ENCODE measurements at regions not wholly inside any gene's neighbourhood (a gene's known extent, or its start where the extent isn't known, plus 50 kb on each side); places are given as distances from the start of the nearest gene placed in this dataset.

DNA sequence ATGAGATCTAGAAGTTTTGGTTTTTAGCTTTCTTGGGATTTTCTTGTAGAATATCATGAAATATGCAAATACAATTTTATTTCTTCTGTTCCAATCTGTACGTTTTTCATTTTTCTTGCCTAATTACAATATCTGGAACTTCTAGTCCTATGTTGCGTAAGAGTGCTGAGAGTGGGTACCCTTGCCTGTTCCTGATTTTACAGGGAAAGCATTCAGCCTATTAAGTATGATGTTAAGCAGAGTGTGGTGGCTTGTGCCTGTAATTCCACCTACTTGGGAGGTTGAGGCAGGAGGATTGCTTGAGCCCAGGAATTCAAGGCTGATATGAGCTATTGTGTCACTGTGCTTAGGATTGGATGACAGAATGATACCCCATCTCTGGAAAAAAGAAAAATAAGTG is 210.2 kb upstream of the ITGA1 start:
- no peak for DNase-seq
- Histone ChIP-seq H3K4me3 (ENCODE audit: insufficient read depth, low read depth, low read length) (no peak overlapping the region), H3K36me3 (replicated peaks; ENCODE audit: control insufficient read depth, insufficient read depth, low read length) (no peaks in the 10 kb centered on the region), H3K27me3 (ENCODE audit: control insufficient read depth, insufficient read depth, low read length) (no peaks in the 10 kb centered on the region)

DNA sequence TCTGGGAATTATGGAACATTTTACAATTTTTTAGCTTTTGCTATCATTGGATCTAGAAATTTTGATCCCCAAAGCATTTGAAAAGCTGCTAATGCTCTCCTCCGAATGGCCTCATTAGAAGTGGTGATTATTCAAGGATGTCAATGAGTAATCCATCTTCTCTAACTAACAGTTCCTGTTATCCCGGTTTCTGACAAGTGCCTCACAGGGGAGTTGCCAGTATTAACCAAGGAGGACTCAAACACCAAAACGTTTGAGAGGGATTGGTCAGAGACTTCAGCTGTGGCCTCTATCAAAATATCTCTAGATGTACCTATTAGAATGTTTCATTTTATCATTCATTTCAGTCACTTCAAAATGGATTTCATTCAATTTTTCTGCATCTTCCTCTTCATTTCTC is 208.3 kb upstream of the ITGA1 start:
- Histone ChIP-seq H3K4me3 (ENCODE audit: insufficient read depth, low read depth, low read length) (no peak overlapping the region), H3K27me3 (ENCODE audit: control insufficient read depth, insufficient read depth, low read length) (no peaks in the 10 kb centered on the region), H3K36me3 (replicated peaks; ENCODE audit: control insufficient read depth, insufficient read depth, low read length) (no peaks in the 10 kb centered on the region)
- DNase-seq: no peak

DNA sequence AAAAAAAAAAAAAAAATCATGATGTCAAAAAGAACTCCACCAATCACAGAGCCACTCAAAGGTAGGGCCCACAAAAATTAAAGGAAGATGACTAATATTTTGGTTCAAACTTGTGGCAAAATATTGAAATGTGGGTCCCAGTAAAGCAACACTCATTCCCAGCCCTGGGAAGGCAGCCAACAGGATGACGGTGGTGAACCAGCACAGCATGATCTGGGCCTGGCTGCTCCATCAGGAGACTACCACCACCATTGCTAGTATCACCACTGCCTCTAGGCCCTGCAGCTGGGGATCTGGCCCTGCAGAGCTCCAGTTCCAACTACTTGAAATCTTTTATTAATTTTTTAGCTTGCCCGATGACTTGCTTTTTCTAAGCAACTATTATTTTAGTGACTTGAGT is 206.8 kb upstream of the ITGA1 start:
- Histone ChIP-seq H3K4me3 (ENCODE audit: insufficient read depth, low read depth, low read length) (no peak overlapping the region), H3K27me3 (ENCODE audit: control insufficient read depth, insufficient read depth, low read length) (no peaks in the 10 kb centered on the region), H3K36me3 (replicated peaks; ENCODE audit: control insufficient read depth, insufficient read depth, low read length) (no peaks in the 10 kb centered on the region)
- DNase-seq: no peak

DNA sequence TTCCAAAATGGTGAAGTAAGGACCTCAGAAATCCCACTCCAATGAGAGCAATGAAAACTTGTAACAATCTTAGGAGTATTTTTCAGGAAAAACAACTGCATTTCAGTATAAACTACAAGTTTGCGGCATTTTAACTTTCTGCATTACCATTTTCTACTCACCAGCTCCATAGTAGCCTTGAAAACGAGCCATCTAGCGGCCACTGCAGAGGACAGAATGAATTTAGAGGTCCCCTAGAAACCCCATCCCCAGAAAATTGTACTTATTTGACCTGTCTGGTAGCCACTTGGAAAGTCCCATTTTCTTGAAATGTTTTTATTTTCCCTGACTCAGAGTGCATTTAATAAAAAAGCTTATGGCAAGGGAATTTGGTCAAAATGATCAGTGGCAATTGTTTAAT is 205.4 kb upstream of the ITGA1 start:
- Histone ChIP-seq H3K4me3 (ENCODE audit: insufficient read depth, low read depth, low read length) (no peak overlapping the region), H3K36me3 (replicated peaks; ENCODE audit: control insufficient read depth, insufficient read depth, low read length) (no peaks in the 10 kb centered on the region), H3K27me3 (ENCODE audit: control insufficient read depth, insufficient read depth, low read length) (no peaks in the 10 kb centered on the region)
- DNase-seq: peak; percentile 0

DNA sequence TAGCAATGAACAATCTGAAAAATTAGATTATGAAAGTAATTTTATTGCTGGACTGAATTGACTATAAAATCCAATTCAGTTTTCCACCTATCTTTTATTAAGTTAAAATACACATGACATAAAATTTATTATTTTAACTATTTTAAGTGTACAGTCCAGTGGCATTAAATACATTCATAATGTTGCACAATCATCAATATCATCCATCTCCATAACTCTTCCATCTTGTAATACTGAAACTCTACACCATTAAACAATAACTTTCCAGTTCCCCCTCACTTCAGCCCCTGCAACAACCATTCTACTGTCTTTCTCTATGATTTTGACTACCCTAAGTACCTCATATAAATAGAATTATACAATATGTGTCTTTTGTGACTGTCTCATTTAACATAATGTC is 200.6 kb upstream of the ITGA1 start:
- H3K36me3 ChIP-seq (replicated peaks; ENCODE audit: control insufficient read depth, insufficient read depth, low read length): no peaks in the 10 kb centered on the region
- no peak for DNase-seq
- no peaks in the 10 kb centered on the region for H3K27me3 ChIP-seq (ENCODE audit: control insufficient read depth, insufficient read depth, low read length)
- H3K4me3 ChIP-seq (ENCODE audit: insufficient read depth, low read depth, low read length): no peak overlapping the region

DNA sequence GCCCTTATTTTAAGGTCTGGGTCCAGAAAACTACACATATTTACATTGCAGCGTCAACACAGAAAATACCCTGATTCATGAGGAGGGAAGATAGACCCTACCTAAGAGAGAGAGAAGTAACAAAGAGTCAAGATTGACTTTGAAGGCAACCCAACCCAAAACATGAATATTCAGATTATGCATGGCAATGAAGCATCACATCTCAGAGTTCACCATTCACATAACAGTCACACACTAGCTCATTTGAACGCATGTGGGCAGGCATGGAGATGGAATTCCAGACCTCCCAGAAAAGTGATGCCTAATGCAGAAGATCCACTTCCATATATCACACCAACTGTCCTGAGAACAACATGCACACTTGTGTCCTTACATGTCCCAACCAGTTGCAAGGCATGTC is 190.1 kb upstream of the ITGA1 start:
- Histone ChIP-seq H3K4me3 (ENCODE audit: insufficient read depth, low read depth, low read length) (no peak overlapping the region), H3K36me3 (replicated peaks; ENCODE audit: control insufficient read depth, insufficient read depth, low read length) (no peaks in the 10 kb centered on the region), H3K27me3 (ENCODE audit: control insufficient read depth, insufficient read depth, low read length) (no peaks in the 10 kb centered on the region)
- DNase-seq: no peak

DNA sequence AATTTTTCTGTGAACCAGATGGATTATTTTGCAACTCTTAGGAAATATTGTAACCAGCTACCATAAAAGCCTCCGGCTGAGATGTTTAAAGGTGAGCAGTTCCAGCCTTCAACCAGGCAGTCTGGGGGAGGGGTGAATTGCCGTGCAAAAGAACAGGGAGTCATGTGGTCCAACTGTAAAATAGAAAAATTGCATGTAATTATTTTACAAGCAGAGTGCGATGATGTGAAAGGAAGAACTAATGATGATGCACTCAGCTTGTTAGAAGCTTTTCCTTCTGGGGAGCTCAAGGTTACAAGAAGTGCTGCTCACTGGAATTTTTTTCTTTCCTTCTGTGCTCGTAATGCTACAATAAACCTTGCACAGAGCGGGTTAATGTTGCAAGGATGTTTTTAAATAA is 188.7 kb upstream of the ITGA1 start:
- no peak for DNase-seq
- no peak overlapping the region for H3K4me3 ChIP-seq (ENCODE audit: insufficient read depth, low read depth, low read length)
- no peaks in the 10 kb centered on the region for H3K36me3 ChIP-seq (replicated peaks; ENCODE audit: control insufficient read depth, insufficient read depth, low read length)

DNA sequence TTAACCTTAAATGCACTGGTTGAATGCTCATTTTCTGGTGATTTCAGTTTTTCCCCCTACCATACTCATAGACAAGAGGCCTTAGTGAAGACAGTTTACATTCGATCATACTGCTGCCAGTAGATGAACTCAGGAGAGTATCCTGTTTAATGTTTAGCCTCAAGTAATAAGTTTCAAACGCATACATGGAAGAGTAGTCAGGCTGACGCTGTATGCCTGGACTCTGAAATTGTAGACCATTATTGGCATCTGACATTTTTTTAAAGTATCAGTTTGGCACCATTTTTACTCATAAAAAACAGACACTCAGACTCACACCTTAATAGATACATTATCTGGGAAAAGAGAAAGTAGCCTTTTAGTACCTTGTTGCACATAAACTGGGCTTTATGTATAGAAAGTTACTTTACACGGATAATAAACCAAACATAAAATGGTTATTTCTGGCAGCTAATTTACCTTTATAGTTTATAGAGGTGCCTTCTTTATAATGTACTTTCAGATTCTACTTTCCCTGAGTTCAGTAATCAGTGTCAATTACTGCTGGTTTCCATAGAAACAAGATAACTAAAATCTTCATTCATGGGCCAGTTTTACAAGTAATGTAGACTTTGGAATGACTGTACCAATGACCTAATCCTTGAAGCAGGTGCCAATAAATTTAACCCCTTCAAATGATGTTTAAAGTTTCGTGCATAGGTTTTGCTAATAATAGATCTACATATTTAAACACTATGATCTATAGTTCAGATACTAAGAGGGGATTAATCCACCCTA is 183.8 kb upstream of the ITGA1 start:
- Histone ChIP-seq H3K27me3 (ENCODE audit: control insufficient read depth, insufficient read depth, low read length) (no peaks in the 10 kb centered on the region), H3K4me3 (ENCODE audit: insufficient read depth, low read depth, low read length) (no peak overlapping the region), H3K36me3 (replicated peaks; ENCODE audit: control insufficient read depth, insufficient read depth, low read length) (no peaks in the 10 kb centered on the region)
- no peak for DNase-seq

More for the DNA sequence above, 188.7 kb upstream of the ITGA1 start:
- H3K27me3 ChIP-seq (ENCODE audit: control insufficient read depth, insufficient read depth, low read length): no peaks in the 10 kb centered on the region

DNA sequence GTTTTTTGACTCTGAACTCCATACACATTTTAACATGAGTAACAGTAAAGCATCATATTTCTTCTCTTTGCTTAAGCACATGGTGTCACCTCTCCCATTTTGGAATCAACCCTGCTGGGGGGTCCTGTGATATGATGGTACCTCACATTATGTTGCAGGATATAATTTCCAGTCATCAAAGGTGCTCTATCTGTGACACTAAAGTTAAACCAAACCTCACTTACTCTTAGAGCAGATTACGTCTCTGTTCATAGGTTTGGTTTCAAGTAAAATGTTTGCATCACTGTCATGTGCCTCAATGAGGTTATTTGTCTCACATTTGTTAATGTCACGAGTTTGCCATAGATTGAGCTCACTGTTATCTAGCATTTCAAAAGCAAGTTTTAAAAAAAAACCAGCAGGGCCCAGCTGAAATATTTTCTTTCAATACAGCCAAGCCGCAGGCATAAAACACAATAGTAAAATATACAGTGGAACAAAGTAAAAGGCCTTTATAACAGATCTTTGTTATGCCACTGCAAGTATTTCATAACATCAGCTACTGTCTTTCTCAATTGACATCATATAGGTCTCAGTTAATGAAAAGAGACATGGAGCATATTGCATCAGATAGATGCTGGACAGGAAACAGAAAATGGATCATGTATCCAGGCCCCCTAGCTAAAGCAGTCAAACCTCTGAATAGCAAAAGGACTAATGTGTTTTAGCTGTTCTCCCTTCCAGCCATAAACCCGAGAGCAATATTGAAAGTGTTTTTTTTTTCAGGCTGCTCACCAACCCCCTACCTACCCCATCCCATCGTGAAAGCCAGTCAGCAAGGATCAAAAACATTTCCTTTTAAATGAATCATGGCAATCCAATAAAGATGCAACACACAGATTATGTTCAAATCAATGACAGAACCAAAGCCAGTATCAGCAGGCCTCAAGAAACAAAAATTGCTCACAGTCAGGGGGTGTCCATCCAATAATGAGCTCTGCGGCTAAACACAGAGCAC is 182.1 kb upstream of the ITGA1 start:
- Histone ChIP-seq H3K36me3 (replicated peaks; ENCODE audit: control insufficient read depth, insufficient read depth, low read length) (no peaks in the 10 kb centered on the region), H3K27me3 (ENCODE audit: control insufficient read depth, insufficient read depth, low read length) (no peaks in the 10 kb centered on the region), H3K4me3 (ENCODE audit: insufficient read depth, low read depth, low read length) (no peak overlapping the region)
- no peak for DNase-seq

DNA sequence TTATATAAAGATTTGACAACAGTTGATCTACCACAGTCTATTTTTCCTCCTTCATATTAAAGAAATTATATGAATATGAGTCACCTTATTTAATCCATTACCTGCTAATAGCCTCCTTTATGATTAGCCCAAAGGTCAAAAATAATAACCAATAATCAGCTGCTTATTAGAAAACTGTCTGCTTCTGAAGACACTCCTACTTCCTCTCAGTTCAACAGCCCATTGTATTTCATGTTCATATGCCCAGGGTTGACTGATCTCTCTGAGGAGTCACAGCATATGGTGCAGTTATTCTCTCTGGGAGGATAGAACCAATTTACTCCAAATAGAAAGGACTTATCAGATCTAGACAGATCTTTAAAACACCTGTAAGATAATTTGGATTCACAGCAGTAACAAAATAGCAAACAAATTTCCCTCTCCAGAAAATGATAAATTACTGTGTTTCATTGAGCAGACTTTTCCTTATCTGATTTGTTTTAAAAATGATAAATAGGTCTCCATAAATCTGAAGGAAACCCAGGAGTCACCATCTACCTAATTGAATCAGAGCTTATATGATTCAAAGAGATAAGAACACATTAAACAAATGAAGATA is 180.4 kb upstream of the ITGA1 start:
- DNase-seq: no peak
- Histone ChIP-seq H3K4me3 (ENCODE audit: insufficient read depth, low read depth, low read length) (no peak overlapping the region), H3K36me3 (replicated peaks; ENCODE audit: control insufficient read depth, insufficient read depth, low read length) (no peaks in the 10 kb centered on the region), H3K27me3 (ENCODE audit: control insufficient read depth, insufficient read depth, low read length) (no peaks in the 10 kb centered on the region)

DNA sequence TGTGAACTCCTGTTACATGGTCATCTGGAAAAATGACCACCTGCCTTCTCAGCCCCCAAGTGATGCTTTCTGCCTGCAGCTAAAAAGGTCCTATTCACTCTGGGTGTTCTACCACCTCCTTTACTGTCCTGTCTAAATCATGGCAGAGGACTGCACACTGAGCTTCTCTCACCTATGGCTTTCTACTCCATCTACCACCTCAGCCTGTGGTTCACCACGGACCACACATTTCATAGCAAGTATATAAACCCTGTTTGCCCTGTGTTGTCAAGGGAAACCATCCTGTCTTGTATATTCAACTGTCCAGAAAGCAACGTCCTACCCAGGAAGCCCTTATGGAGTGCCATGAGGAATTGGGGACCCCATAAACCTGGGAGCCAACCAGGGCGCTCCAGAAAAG is 167.4 kb upstream of the ITGA1 start:
- no peak for DNase-seq
- H3K36me3 ChIP-seq (replicated peaks; ENCODE audit: control insufficient read depth, insufficient read depth, low read length): no peaks in the 10 kb centered on the region
- no peaks in the 10 kb centered on the region for H3K27me3 ChIP-seq (ENCODE audit: control insufficient read depth, insufficient read depth, low read length)
- H3K4me3 ChIP-seq (ENCODE audit: insufficient read depth, low read depth, low read length): no peak overlapping the region

DNA sequence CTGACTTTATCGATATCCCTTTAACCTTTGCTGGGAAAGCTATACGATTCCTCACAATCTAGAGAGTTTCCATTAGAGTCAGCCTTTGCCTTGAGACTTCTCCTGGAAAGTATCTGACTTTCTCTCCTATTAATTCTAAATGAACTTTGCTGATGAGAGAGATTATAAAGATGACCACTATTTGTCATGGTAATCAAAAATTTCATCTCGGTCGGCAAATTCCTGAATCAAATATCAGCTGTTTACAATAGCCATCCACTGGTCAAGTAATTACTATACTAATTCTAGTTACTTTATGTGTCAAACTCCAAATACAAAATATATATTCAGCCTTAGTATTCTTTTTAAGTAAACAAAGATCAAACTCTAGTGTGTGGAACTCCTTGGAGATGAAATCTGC is 164.4 kb upstream of the ITGA1 start:
- no peak overlapping the region for H3K4me3 ChIP-seq (ENCODE audit: insufficient read depth, low read depth, low read length)
- H3K36me3 ChIP-seq (replicated peaks; ENCODE audit: control insufficient read depth, insufficient read depth, low read length): no peaks in the 10 kb centered on the region

DNA sequence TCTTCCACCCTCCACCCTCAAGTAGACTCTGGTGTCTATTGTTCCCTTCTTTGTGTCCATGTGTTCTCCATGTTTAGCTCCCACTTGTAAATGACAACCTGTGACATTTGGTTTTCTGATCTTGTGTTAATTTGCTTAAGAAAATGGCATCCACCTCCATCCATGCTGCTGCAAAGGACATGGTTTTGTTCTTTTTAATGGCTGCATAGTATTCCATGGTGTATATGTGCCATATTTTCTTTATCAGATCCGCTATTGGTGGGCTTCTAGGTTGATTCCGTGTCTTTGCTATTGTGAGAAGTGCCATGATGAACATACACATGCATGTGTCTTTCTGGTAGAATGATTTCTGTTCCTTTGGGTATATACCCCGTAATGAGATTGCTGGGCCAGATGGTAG is 163.4 kb upstream of the ITGA1 start:
- Histone ChIP-seq H3K4me3 (ENCODE audit: insufficient read depth, low read depth, low read length) (no peak overlapping the region), H3K36me3 (replicated peaks; ENCODE audit: control insufficient read depth, insufficient read depth, low read length) (no peaks in the 10 kb centered on the region), H3K27me3 (ENCODE audit: control insufficient read depth, insufficient read depth, low read length) (no peaks in the 10 kb centered on the region)
- no peak for DNase-seq

More for the DNA sequence above, 164.4 kb upstream of the ITGA1 start:
- H3K27me3 ChIP-seq (ENCODE audit: control insufficient read depth, insufficient read depth, low read length): no peaks in the 10 kb centered on the region
- no peak for DNase-seq

DNA sequence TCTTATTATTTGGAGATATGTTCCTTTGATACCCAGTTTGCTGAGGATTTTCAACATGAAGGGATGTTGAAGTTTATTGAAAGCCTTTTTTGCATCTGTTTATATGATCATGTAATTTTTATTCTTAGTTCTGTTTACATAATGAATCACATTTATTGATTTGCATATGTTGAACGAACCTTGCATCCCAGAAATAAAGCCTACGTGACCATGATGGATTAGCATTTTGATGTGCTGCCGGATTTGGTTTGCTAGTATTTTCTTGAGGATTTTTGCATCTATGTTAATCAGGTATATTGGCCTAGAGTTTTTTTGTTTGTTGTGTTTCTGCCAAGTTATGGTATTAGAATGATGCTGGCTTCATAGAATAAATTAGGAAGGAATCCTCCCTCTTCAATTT is 161.4 kb upstream of the ITGA1 start:
- no peak for DNase-seq
- H3K36me3 ChIP-seq (replicated peaks; ENCODE audit: control insufficient read depth, insufficient read depth, low read length): no peaks in the 10 kb centered on the region
- no peak overlapping the region for H3K4me3 ChIP-seq (ENCODE audit: insufficient read depth, low read depth, low read length)
- H3K27me3 ChIP-seq (ENCODE audit: control insufficient read depth, insufficient read depth, low read length): no peaks in the 10 kb centered on the region

DNA sequence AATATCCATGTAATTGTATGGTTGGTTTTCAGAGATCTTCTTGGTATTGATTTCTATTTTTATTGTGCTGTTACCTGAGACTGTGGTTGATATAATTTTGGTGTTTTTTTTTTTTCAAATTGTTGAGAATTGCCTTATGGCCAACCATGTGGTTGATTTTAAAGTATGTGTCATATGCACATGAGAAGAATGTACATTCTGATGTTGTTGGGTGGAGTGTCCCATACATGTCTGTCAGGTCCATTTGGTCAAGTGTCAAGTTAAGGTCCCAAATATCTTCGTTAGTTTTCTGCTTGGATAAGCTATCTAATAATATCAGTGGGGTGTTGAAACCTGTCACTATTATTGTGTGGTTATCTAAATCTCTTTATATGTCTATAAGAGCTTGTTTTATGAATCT is 160.0 kb upstream of the ITGA1 start:
- Histone ChIP-seq H3K27me3 (ENCODE audit: control insufficient read depth, insufficient read depth, low read length) (no peaks in the 10 kb centered on the region), H3K4me3 (ENCODE audit: insufficient read depth, low read depth, low read length) (no peak overlapping the region), H3K36me3 (replicated peaks; ENCODE audit: control insufficient read depth, insufficient read depth, low read length) (no peaks in the 10 kb centered on the region)
- no peak for DNase-seq
